Suprapubic skin (tissue), 3 donors: ENCODE measurements at regions not wholly inside any gene's neighbourhood (a gene's known extent, or its start where the extent isn't known, plus 50 kb on each side); places are given as distances from the start of the nearest gene placed in this dataset.

Source experiments
- CTCF ChIP-seq, 2 donors: fragments of 200-600 bp in 1 of 2; fragments of 450-650 bp in 1 of 2; sonication (generic) in 1 of 2; IDR thresholded peaks; one replicate each; pipeline ENCODE4 v1.5.1; 2016 to 2019; ENCODE audit warnings: antibody characterized with exemption in 2 of 2, mild to moderate bottlenecking in 1 of 2, moderate library complexity in 1 of 2
- EP300 ChIP-seq: sonication (generic); formaldehyde crosslinking; IDR thresholded peaks from one replicate; pipeline ENCODE4 v1.6.1; 2017; ENCODE audit warnings: antibody characterized with exemption
- POLR2A ChIP-seq, 2 donors: fragments of 450-650 bp; IDR thresholded peaks; one replicate each; pipeline ENCODE4 v1.6.1; 2017; ENCODE audit warnings: antibody characterized with exemption in 2 of 2, mild to moderate bottlenecking in 2 of 2, moderate library complexity in 2 of 2

- TF ChIP-seq CTCF (IDR thresholded peaks at IDR 0.05) (no peak), POLR2A (IDR thresholded peaks at IDR 0.05) (no peak), EP300 (no peak)
These were observed 728.8 kb upstream of the IGFBP3 start for GRCh38 chr7:46649876-46650275.
